Immature natural killer cell (primary cell): ENCODE measurements at regions not wholly inside any gene's neighbourhood (a gene's known extent, or its start where the extent isn't known, plus 50 kb on each side); places are given as distances from the start of the nearest gene placed in this dataset.

ENCODE experiments used
- DNase-seq, 3 donors: peaks; one replicate each; pipeline ENCODE4 v3.0.0; 2022; ENCODE audit warnings: mixed read lengths in 1 of 3
- H3K27ac Mint-ChIP-seq, 6 donors: one replicate each; pipeline ENCODE4 v1.8.0; 2020; ENCODE audit warnings: mixed read lengths in 6 of 6, mild to moderate bottlenecking in 5 of 6, inconsistent platforms in 4 of 6, moderate library complexity in 3 of 6
- H3K27me3 Mint-ChIP-seq, 3 donors: one replicate each; pipeline ENCODE4 v1.8.0; 2020 to 2021; ENCODE audit warnings: low read depth in 3 of 3, mild to moderate bottlenecking in 3 of 3, mixed read lengths in 3 of 3, moderate library complexity in 3 of 3, inconsistent platforms in 1 of 3
- H3K36me3 Mint-ChIP-seq, 3 donors: one replicate each; pipeline ENCODE4 v1.8.0; 2020; ENCODE audit warnings: mixed read lengths in 3 of 3, inconsistent platforms in 2 of 3, mild to moderate bottlenecking in 2 of 3
- H3K4me1 Mint-ChIP-seq, 2 donors: one replicate each; pipeline ENCODE4 v1.8.0; 2020; ENCODE audit warnings: inconsistent platforms in 2 of 2, mild to moderate bottlenecking in 2 of 2, mixed read lengths in 2 of 2, moderate library complexity in 1 of 2
- H3K4me3 Mint-ChIP-seq, 5 donors: one replicate each; pipeline ENCODE4 v1.8.0; 2020; ENCODE audit warnings: mild to moderate bottlenecking in 5 of 5, mixed read lengths in 5 of 5, inconsistent platforms in 3 of 5, moderate library complexity in 3 of 5
- H3K9me3 Mint-ChIP-seq, 6 donors: one replicate each; pipeline ENCODE4 v1.8.0; 2020; ENCODE audit warnings: mild to moderate bottlenecking in 6 of 6, mixed read lengths in 6 of 6, inconsistent platforms in 4 of 6, moderate library complexity in 3 of 6

DNA sequence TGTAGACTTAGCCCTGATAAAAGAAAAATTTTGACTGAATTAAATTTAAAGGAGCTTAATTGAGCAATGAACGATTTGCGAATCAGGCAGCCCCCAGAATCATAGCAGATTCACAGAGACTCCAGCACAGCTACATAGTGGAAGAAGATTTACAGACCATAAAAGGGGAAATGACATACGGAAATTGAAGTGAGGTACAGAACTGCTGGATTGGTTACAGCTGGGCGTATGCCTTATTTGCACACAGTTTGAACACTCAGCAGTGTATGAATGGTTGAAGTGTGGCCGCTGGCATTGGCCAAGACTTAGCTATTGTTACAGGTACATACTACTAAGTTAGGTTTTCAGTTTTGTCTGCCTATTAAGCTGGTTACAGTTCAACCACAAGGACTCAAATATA is 433.5 kb upstream of the CELF2 start:
- no peaks in the 10 kb centered on the region for H3K36me3 Mint-ChIP-seq
- H3K27ac Mint-ChIP-seq, result no peak overlapping the region
- H3K27me3 Mint-ChIP-seq, result peaks cover 0 to 2% (median 0%) of the 10 kb centered on the region in 3 donors

DNA sequence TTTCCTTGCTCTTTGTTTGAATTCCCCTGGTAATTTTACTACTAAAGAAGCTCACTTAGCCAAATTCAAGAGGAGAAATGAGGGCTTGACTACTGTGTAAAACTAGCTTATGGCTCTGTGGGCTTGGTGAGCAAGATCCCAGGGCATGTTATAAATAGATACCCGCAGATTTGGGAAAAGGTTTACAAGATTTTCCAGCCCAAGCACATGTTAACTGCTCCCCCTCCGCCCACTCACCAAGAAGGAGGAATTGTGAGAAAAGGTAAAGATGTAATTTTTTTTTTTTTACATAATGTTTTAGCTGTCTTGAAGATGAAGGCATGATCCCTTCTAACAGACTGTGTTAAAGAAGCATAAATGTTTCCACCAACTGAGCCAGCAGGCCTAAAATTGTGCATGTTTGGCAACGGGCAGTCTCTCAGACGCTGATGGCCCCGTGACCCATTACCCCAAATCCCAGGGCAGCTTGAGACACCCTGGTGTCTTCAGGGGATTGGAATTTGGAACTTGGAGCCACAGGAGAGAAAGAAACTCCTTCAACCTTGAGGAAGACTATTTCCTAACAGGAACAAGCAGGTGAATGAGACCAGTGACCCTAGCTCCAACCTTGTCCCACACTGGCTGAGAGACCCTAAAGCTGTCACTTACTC is 429.8 kb upstream of the CELF2 start:
- no peak overlapping the region for H3K27ac Mint-ChIP-seq
- DNase-seq, result no peak
- H3K36me3 Mint-ChIP-seq, result no peaks in the 10 kb centered on the region
- H3K4me1 Mint-ChIP-seq, result no peaks in the 10 kb centered on the region
- H3K27me3 Mint-ChIP-seq, result peaks cover 0 to 8% (median 1%) of the 10 kb centered on the region in 3 donors
- H3K4me3 Mint-ChIP-seq, result no peak overlapping the region
- no peaks in the 10 kb centered on the region for H3K9me3 Mint-ChIP-seq

More for the DNA sequence above, 433.5 kb upstream of the CELF2 start:
- no peak for DNase-seq
- Mint-ChIP-seq H3K4me1 (no peaks in the 10 kb centered on the region), H3K4me3 (no peak overlapping the region), H3K9me3 (no peaks in the 10 kb centered on the region)

DNA sequence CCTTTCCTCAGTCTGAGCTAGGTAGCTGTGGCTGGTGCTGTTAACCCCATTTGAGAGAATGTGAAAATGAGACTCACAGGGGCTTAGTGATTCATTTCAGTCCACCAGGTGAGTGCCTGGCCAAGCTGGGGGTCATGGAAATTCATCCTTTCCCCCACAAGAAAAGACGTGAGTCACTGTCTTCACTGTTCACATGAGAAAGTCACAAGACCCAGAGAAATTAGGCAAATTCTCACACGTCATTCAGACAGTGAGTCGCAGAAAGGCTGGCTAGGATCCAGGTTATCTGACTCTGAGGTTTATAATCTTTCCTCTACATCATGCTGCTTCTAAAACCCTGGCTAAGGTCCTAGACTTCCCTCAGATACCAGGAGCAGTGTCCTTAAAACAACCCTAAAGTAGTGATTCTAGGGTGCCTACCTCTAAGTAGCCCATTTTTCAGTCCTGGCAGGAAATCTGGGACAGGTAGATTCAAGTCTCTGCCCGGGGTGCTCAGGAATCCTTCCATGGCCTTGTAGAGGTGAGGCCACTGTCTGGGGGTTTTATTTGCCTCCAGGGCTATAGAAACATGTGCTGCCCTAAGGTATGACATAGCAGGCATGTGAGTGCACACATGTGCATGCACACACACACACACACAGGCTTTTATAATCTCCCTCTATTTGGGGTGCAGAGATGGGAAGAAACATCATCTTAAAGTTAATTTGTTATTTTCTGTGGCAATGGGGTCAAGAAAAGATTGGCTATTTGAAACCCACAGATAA is 427.9 kb upstream of the CELF2 start:
- H3K4me1 Mint-ChIP-seq, result no peaks in the 10 kb centered on the region

DNA sequence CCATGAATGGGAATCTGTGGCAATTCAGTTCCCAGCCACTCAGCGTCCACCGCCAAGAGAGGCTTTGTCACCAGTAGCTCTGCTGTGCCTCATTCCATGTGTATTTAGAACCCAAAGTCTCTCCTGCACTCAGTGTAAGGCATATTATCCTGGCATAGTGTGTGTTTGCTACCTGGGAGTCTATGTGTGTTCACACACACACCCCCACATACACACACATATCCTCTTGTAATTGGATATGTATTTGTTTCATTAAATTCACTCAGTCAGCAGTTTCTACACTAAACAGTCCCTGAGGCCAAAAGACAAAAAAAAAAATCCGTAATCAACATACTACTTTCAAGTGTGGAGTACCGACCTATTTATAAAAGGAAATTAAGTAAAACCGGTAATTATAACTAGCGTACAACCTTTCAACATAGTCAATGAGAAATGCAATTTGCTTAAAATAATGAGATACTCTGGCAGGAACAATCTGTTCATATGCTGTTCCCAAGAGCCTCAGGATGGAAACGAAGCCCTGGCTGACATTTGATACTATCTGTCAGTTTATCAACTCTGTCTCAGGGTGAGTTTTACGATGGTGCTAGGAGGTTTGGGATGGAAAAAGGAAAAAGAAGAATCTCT is 425.8 kb upstream of the CELF2 start:
- Mint-ChIP-seq H3K4me3 (no peak overlapping the region), H3K4me1 (no peaks in the 10 kb centered on the region), H3K27ac (no peak overlapping the region), H3K9me3 (peaks cover 0 to 3% (median 0%) of the 10 kb centered on the region in 6 donors), H3K27me3 (peaks cover 0 to 13% (median 2%) of the 10 kb centered on the region in 3 donors), H3K36me3 (no peaks in the 10 kb centered on the region)
- DNase-seq, result no peak

More for the DNA sequence above, 427.9 kb upstream of the CELF2 start:
- Mint-ChIP-seq H3K27me3 (peaks cover 0 to 8% (median 2%) of the 10 kb centered on the region in 3 donors), H3K4me3 (no peak overlapping the region), H3K27ac (no peak overlapping the region), H3K9me3 (peaks cover 0 to 3% (median 0%) of the 10 kb centered on the region in 6 donors), H3K36me3 (no peaks in the 10 kb centered on the region)
- DNase-seq, result no peak

DNA sequence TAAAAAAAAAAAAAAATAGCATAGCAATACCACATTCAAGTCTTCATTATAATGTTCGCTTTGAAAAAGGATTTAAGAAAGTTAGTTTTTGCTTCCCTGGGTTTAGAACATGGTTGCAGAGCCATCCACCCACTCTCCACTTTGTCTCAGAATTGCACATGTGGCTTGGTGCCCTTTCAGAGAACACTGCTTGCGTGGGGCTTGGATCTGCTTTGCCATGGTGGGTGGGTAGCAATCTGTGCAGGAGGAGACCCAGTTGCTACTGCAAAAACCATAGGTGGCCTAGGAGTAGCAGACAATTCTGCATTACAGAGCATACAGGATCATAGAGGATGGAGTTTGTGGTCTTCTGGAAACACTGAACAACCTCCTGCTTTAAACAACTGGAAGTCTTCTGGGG is 421.4 kb upstream of the CELF2 start:
- Mint-ChIP-seq H3K4me3 (no peak overlapping the region), H3K27me3 (peaks cover 0 to 7% (median 2%) of the 10 kb centered on the region in 3 donors), H3K27ac (no peak overlapping the region), H3K9me3 (peaks cover 0 to 5% (median 0%) of the 10 kb centered on the region in 6 donors), H3K36me3 (no peaks in the 10 kb centered on the region), H3K4me1 (no peaks in the 10 kb centered on the region)
- no peak for DNase-seq

DNA sequence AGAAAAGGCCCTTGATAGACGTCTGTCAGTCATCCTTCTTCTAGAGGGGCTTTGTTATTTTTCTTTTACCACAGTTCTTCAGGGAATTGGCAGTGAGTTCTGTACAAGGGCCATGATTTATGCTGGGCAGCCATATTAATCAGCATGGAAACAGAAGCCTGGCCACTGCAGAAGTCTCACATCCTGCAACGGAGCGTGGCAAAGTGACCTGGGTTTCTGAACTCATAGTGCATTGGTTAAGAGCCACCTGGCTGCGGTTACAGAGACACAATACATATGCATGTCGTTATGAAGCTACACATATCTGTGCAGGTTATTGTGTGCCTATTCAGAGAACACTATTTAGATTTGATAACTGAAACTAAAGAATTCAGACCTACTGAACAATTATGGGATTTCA is 419.4 kb upstream of the CELF2 start:
- Mint-ChIP-seq H3K4me3 (no peak overlapping the region), H3K4me1 (no peaks in the 10 kb centered on the region), H3K27me3 (peaks cover 0 to 7% (median 0%) of the 10 kb centered on the region in 3 donors), H3K27ac (no peak overlapping the region), H3K36me3 (no peaks in the 10 kb centered on the region), H3K9me3 (peaks cover 0 to 5% (median 0%) of the 10 kb centered on the region in 6 donors)
- no peak for DNase-seq

DNA sequence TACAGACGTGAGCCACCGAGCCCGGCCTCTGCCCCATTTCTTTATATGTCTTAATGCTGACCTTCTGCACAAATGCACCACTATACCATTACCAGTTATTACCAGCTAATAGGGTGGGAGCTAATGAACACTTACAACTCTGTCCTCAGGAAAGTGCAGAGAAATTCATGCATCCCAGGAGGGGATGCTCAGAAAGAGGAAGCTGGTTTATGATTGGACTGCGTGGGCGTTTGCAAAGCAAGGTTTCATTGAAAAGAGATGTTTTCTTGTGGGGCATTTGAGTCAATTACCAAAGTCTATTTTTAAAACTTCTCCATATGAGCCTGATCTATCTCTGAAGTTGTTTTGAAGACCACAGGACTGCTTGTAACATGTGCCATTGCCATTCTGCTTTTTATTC is 417.7 kb upstream of the CELF2 start:
- Mint-ChIP-seq H3K4me3 (no peak overlapping the region), H3K36me3 (no peaks in the 10 kb centered on the region), H3K9me3 (peaks cover 0 to 2% (median 0%) of the 10 kb centered on the region in 6 donors), H3K4me1 (no peaks in the 10 kb centered on the region), H3K27ac (no peak overlapping the region), H3K27me3 (peaks cover 0 to 8% (median 0%) of the 10 kb centered on the region in 3 donors)
- no peak for DNase-seq

DNA sequence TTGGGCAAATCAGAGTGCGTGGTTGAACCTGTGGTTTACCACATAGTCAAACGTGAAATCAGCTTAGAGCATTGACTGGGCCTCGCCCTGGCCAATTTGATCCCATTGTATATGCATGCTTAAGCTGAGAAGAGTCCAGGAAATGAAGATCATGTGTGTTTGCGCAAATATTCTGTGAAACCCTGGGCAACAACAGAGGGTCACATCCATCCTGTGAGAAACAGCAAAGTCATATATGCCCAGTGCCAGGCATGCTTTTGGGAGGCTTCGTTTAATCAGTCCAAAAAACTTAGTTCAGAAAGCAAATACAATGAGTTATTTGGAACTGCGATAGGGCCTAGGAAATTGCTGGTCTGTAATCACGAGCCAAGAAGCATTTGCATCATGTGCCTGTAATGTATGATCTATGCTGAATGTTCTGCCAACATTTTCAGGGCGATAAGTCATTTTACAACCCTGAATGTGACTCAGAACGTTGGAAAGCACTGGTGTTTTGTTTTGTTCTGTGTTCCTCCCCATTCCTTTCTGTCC is 412.1 kb upstream of the CELF2 start:
- H3K9me3 Mint-ChIP-seq, result peaks cover 0 to 5% (median 0%) of the 10 kb centered on the region in 6 donors
- H3K27me3 Mint-ChIP-seq, result peaks cover 2 to 3% (median 3%) of the 10 kb centered on the region in 3 donors
- no peak for DNase-seq
- H3K27ac Mint-ChIP-seq, result no peak overlapping the region
- no peaks in the 10 kb centered on the region for H3K4me1 Mint-ChIP-seq
- H3K4me3 Mint-ChIP-seq, result no peak overlapping the region
- H3K36me3 Mint-ChIP-seq, result no peaks in the 10 kb centered on the region

DNA sequence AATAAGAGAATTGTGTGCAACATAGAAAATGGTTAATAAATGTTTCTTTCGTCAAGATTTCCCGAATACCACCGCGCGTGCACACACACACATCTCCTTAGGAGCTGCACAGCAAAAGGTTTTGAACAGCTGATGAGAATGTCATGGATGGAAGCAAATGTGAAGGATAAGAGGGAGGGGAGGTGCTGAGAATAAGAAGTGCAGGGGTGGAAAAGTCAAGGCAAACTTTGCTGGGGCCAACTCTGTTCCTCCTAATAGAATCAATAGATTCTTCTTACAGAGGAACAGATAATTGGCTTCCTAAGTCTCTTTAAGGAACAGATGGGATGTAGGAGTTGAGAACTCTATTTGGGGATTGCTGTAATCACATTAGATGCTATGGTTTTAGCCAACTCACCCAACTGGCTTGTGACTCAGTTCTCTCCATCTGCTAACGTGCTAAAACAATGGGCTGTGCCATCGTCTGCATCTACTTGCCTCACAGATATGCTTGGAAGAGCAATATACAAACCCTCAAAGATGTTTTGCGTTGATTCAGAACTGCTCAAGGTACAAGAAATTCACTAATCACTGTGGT is 408.2 kb upstream of the CELF2 start:
- Mint-ChIP-seq H3K9me3 (peaks cover 0 to 5% (median 0%) of the 10 kb centered on the region in 6 donors), H3K27ac (no peak overlapping the region), H3K36me3 (no peaks in the 10 kb centered on the region)

DNA sequence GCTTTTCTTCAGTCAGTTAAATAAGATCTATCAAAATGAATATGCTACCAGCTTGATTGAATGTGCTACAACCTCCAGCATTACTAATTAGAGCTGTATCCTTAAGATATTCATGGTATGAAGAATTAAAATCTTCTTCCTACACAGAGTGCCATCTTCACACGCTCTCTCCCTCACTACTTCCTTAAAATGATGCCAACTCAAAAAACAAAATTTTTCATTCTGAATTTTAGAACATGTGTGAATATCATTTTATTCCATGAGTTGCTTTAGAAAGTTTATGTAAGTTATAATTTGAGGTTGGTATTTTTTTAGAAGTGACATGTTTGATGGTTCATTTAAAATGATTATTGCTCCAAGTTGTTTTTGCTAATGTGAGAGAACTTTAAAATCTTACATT is 407.5 kb upstream of the CELF2 start:
- no peak overlapping the region for H3K27ac Mint-ChIP-seq
- H3K9me3 Mint-ChIP-seq, result peaks cover 0 to 5% (median 0%) of the 10 kb centered on the region in 6 donors
- no peaks in the 10 kb centered on the region for H3K36me3 Mint-ChIP-seq
- no peak overlapping the region for H3K4me3 Mint-ChIP-seq
- no peaks in the 10 kb centered on the region for H3K4me1 Mint-ChIP-seq
- no peak for DNase-seq
- peaks cover 2 to 5% (median 3%) of the 10 kb centered on the region in 3 donors for H3K27me3 Mint-ChIP-seq

More for the DNA sequence above, 408.2 kb upstream of the CELF2 start:
- H3K27me3 Mint-ChIP-seq, result peaks cover 2 to 7% (median 3%) of the 10 kb centered on the region in 3 donors
- no peak overlapping the region for H3K4me3 Mint-ChIP-seq
- DNase-seq, result no peak
- H3K4me1 Mint-ChIP-seq, result no peaks in the 10 kb centered on the region

DNA sequence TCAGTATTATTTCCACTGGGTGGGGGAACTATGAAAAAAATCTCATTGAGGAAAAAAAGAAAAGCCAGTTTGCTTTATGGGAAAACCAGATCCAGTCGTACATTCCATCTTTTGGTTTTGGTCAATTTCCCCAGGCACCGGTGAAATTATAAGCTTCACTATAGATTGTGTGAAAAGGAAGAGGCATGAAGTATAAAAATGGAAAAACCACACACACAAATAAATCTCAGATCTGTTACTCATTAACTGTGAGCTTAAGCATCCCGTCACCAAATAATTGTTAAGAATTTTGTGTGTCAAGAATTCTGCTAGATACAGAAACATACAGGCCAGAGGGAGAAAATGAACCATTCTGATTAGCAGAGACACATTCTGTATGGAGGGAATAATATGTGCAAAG is 405.5 kb upstream of the CELF2 start:
- no peak overlapping the region for H3K4me3 Mint-ChIP-seq
- no peaks in the 10 kb centered on the region for H3K36me3 Mint-ChIP-seq
- no peak overlapping the region for H3K27ac Mint-ChIP-seq
- peaks cover 2 to 11% (median 5%) of the 10 kb centered on the region in 3 donors for H3K27me3 Mint-ChIP-seq
- peaks cover 0 to 2% (median 0%) of the 10 kb centered on the region in 6 donors for H3K9me3 Mint-ChIP-seq
- no peaks in the 10 kb centered on the region for H3K4me1 Mint-ChIP-seq
- DNase-seq, result no peak

DNA sequence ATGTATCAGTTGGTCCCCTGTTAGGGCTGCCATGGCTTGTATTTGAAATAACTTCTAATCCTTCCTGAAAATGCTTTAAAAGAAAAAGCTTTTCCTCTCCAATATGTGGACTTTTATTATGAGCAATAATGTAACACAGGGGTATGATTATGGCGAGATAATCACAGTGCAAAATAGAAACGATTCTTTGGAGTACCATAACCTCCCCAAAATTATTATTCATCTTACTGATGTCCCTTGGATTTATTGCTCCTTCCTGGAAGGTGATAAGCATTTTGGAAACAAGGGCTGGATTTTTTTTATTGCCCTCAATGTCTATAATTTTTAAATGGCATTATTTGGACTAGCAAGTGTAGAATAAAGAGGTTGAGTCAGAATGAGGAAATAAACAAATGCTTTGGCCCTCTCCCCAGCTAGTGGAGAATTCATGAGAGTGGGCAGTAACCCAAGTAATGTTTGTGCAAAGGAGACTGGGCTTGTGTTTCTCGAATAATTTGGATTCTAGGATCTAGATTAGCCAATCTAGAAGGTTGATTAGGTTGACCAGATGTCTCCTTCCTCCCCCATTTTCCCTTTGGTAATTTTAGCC is 403.9 kb upstream of the CELF2 start:
- H3K27me3 Mint-ChIP-seq, result peaks cover 0 to 11% (median 5%) of the 10 kb centered on the region in 3 donors
- H3K4me3 Mint-ChIP-seq, result no peak overlapping the region
- H3K9me3 Mint-ChIP-seq, result peaks cover 0 to 2% (median 0%) of the 10 kb centered on the region in 6 donors
- H3K4me1 Mint-ChIP-seq, result no peaks in the 10 kb centered on the region
- no peaks in the 10 kb centered on the region for H3K36me3 Mint-ChIP-seq
- no peak for DNase-seq
- no peak overlapping the region for H3K27ac Mint-ChIP-seq

DNA sequence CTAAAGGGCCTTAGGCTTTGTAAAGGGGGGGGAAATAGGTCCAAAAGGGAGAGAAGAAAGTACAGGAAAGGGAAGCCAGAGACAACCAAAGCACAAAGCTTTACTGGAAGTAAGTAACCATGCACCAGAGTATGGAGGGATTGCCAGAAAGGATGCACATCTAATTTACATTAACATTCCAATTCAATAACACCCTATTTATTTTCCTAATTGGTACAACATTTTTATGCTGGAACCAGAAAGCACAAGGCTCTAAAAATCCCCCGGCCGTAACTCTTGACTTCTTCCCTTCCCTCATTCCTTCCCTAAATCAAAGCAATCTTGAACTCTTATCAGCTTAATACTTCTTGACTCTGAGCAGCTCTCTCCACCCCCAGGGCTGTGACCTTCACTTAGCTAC is 400.0 kb upstream of the CELF2 start:
- Mint-ChIP-seq H3K27me3 (peaks cover 0 to 5% (median 3%) of the 10 kb centered on the region in 3 donors), H3K4me1 (no peaks in the 10 kb centered on the region), H3K36me3 (no peaks in the 10 kb centered on the region), H3K4me3 (no peak overlapping the region), H3K9me3 (peaks cover 0 to 1% (median 0%) of the 10 kb centered on the region in 6 donors), H3K27ac (no peak overlapping the region)
- DNase-seq, result no peak
